ENCODE measurements at regions not wholly inside any gene's neighbourhood (a gene's known extent, or its start where the extent isn't known, plus 50 kb on each side); places are given as distances from the start of the nearest gene placed in this dataset.

DNA sequence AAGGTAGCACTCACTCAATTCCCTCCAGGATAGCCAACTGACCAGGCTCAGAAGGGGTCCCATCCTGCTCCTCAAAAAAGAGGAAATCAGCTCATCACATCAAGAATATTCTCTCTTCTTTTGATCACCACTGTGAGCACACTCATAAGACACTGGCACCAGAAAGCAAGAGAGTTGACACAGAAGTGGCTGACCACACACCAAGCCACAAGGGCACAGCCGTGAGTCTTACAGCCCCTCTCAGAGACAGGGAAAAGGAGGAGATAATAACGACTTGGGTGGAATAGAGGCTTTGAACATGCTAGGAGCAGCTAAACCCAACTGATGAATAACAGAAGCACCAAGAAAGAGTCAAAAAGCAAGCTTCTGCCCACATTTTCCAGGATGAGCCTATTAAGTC lies 249.1 kb upstream of the PREP start:
- Mint-ChIP-seq H3K4me3 (no peak overlapping the region), H3K27ac (no peak overlapping the region), H3K36me3 (ENCODE audit: low read depth) (peaks cover 6% of the 10 kb centered on the region), H3K4me1 (peaks cover 44% of the 10 kb centered on the region), H3K27me3 (peaks cover 25% of the 10 kb centered on the region), H3K9me3 (peaks cover 4% of the 10 kb centered on the region)
- POLR2A ChIA-PET = no interaction called here
- CTCF ChIA-PET = interaction anchor here (1.1 kb wide), 1 partner anchor 571 kb away, joined by 3 read pairs; no protein-coding TSS in a partner anchor
- no peak for DNase-seq

GRCh38 chr6:105650347-105650746 lies 247.5 kb upstream of the PREP start:
- H3K27me3 Mint-ChIP-seq = peaks cover 23% of the 10 kb centered on the region
- no peak for DNase-seq
- H3K4me3 Mint-ChIP-seq = no peak overlapping the region
- H3K36me3 Mint-ChIP-seq (ENCODE audit: low read depth) = peaks cover 6% of the 10 kb centered on the region
- H3K27ac Mint-ChIP-seq = no peak overlapping the region
- H3K4me1 Mint-ChIP-seq = peaks cover 60% of the 10 kb centered on the region
- ChIA-PET POLR2A (interaction anchor here (0.7 kb wide), 1 partner anchor 166 kb away, joined by 3 read pairs; no protein-coding TSS in a partner anchor), CTCF (interaction anchor here (0.7 to 1.2 kb wide), 3 partner anchors 27 to 413 kb away, joined by 3 to 4 read pairs (median 3); no protein-coding TSS in a partner anchor)
- peaks cover 2% of the 10 kb centered on the region for H3K9me3 Mint-ChIP-seq

- ChIA-PET CTCF (interaction anchor here (1.2 to 1.6 kb wide), 2 partner anchors 27 to 607 kb away, joined by 3 to 4 read pairs; no protein-coding TSS in a partner anchor), POLR2A (no interaction called here)
These were observed 246.3 kb upstream of the PREP start for GRCh38 chr6:105649192-105649591.

DNA sequence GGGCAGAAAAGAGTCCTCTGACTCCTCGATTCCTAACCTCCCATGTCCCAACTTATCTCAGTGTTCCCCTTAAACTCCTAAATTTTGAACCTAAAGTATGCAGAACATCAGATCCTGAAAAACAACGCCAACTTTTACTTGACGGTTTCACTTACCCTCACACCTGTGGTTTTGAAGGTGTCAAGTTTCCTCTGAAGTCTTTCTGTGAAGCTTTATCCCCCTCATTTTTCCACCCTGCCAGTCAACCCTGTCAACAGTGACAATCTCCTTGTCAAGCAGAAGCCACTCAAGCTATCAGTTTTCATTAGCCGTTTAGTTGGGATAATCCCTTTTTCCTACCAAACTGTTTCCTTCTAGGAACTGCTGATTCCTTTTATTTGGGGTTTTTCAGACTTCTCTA lies 245.4 kb upstream of the PREP start:
- Mint-ChIP-seq H3K36me3 (ENCODE audit: low read depth) (peaks cover 10% of the 10 kb centered on the region), H3K4me3 (peak overlapping the region; percentile 0), H3K27ac (peak overlapping the region; percentile 47), H3K9me3 (peaks cover 2% of the 10 kb centered on the region), H3K27me3 (peaks cover 19% of the 10 kb centered on the region), H3K4me1 (peaks cover 77% of the 10 kb centered on the region)
- ChIA-PET CTCF (interaction anchor here (0.7 to 1.6 kb wide), 3 partner anchors 20 to 608 kb away, joined by 3 to 4 read pairs (median 3); no protein-coding TSS in a partner anchor), POLR2A (no interaction called here)
- DNase-seq = peak; percentile 12

More at GRCh38 chr6:105649192-105649591, 246.3 kb upstream of the PREP start:
- Mint-ChIP-seq H3K36me3 (ENCODE audit: low read depth) (peaks cover 10% of the 10 kb centered on the region), H3K27me3 (peaks cover 19% of the 10 kb centered on the region), H3K4me3 (no peak overlapping the region), H3K27ac (no peak overlapping the region), H3K4me1 (peaks cover 71% of the 10 kb centered on the region), H3K9me3 (peaks cover 2% of the 10 kb centered on the region)
- no peak for DNase-seq

DNA sequence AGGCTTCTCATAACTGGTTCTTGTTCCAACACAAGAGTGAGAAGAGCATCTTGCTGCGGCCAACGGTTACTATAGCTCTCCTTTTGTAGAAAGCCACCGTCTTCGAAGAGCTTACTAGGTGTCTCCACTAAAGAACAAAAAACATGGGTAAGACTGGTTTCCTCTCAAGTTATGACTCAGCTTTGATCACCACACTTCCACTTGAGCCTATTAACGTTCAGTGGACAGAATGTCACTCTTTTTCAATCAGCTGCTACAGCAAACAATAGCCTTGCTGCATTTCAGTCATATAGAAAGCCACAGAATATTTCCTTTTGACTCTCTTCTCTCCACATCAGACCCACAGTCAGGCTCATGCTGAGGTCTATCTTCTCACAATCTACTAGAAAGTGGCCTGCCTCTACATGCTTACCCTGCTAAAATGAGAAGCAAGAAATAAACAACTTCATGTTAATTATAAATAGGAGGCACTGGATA lies 243.5 kb upstream of the PREP start:
- no peak overlapping the region for H3K4me3 Mint-ChIP-seq
- ChIA-PET CTCF (interaction anchor here (0.5 to 1.0 kb wide), 4 partner anchors 10 to 90 kb away, joined by 3 read pairs; no protein-coding TSS in a partner anchor), POLR2A (no interaction called here)
- peak; percentile 62 for DNase-seq
- peaks cover 80% of the 10 kb centered on the region for H3K4me1 Mint-ChIP-seq
- H3K27me3 Mint-ChIP-seq = peaks cover 8% of the 10 kb centered on the region
- H3K9me3 Mint-ChIP-seq = peaks cover 9% of the 10 kb centered on the region
- peak overlapping the region; percentile 84 for H3K27ac Mint-ChIP-seq
- H3K36me3 Mint-ChIP-seq (ENCODE audit: low read depth) = peaks cover 13% of the 10 kb centered on the region

GRCh38 chr6:105645958-105646357 lies 243.1 kb upstream of the PREP start:
- no peak for DNase-seq
- peaks cover 80% of the 10 kb centered on the region for H3K4me1 Mint-ChIP-seq
- H3K9me3 Mint-ChIP-seq = peaks cover 9% of the 10 kb centered on the region
- H3K27me3 Mint-ChIP-seq = peaks cover 6% of the 10 kb centered on the region
- no peak overlapping the region for H3K4me3 Mint-ChIP-seq
- ChIA-PET POLR2A (no interaction called here), CTCF (interaction anchor here (0.5 to 1.0 kb wide), 4 partner anchors 10 to 90 kb away, joined by 3 read pairs; no protein-coding TSS in a partner anchor)
- peaks cover 13% of the 10 kb centered on the region for H3K36me3 Mint-ChIP-seq (ENCODE audit: low read depth)
- H3K27ac Mint-ChIP-seq = peak overlapping the region; percentile 84

- H3K4me3 Mint-ChIP-seq = no peak overlapping the region
- ChIA-PET POLR2A (no interaction called here), CTCF (no interaction called here)
- H3K4me1 Mint-ChIP-seq = peaks cover 76% of the 10 kb centered on the region
- H3K27me3 Mint-ChIP-seq = peaks cover 9% of the 10 kb centered on the region
- H3K36me3 Mint-ChIP-seq (ENCODE audit: low read depth) = peaks cover 11% of the 10 kb centered on the region
- DNase-seq = no peak
- peak overlapping the region; percentile 84 for H3K27ac Mint-ChIP-seq
- H3K9me3 Mint-ChIP-seq = peaks cover 10% of the 10 kb centered on the region
These were observed 242.3 kb upstream of the PREP start for GRCh38 chr6:105645156-105645555.

GRCh38 chr6:105644691-105645090 lies 241.8 kb upstream of the PREP start:
- POLR2A ChIA-PET = no interaction called here
- CTCF ChIA-PET = interaction anchor here (0.6 to 0.8 kb wide), 2 partner anchors 9 to 11 kb away, joined by 3 to 4 read pairs; no protein-coding TSS in a partner anchor
- Mint-ChIP-seq H3K4me3 (no peak overlapping the region), H3K27me3 (peaks cover 9% of the 10 kb centered on the region), H3K27ac (peak overlapping the region; percentile 15), H3K4me1 (peaks cover 73% of the 10 kb centered on the region), H3K9me3 (peaks cover 11% of the 10 kb centered on the region), H3K36me3 (ENCODE audit: low read depth) (peaks cover 10% of the 10 kb centered on the region)
- DNase-seq = no peak

DNA sequence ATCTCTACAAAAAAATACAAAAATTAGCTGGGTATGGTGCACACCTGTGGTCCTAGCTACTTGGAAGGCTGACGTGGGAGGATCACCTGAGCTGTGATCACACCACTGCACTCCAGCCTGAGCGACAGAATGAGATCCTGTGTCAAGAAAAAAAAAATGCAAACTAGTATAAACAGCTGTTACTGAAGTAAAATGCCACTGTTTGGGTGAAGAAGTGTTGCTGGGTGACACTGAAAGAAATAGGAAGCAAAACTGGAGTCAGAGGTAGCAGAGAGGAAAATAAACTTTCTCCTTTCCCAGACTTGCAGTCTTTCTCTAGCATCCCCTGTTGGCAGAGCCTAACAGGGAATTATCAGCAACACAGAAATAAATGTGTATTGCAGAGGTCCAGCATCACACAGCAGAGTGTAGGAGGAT lies 241.2 kb upstream of the PREP start:
- no peak for DNase-seq
- peaks cover 67% of the 10 kb centered on the region for H3K4me1 Mint-ChIP-seq
- peaks cover 9% of the 10 kb centered on the region for H3K27me3 Mint-ChIP-seq
- peak overlapping the region; percentile 63 for H3K27ac Mint-ChIP-seq
- peaks cover 11% of the 10 kb centered on the region for H3K9me3 Mint-ChIP-seq
- ChIA-PET POLR2A (no interaction called here), CTCF (interaction anchor here (0.6 to 0.9 kb wide), 3 partner anchors 9 to 15 kb away, joined by 3 to 4 read pairs (median 3); no protein-coding TSS in a partner anchor)
- H3K4me3 Mint-ChIP-seq = no peak overlapping the region
- H3K36me3 Mint-ChIP-seq (ENCODE audit: low read depth) = peaks cover 7% of the 10 kb centered on the region

DNA sequence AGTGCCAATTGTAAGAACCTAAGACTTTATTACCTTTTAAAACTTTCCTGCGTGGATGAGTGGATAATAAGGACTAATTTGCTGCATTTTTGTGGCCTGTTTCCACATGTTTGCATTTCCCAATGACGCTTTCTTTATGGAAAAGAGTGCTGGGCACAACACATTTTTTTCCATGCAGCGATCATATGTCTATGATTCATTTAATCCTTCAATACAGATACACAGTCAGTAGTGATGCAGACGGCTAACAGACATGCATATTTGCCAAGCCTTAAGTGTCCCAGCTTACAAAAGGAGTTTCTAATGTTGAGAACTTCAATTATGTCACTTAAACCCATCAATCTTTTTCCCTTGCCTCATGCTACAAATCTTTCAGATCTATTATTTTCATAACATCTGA lies 239.8 kb upstream of the PREP start:
- ChIA-PET POLR2A (no interaction called here), CTCF (interaction anchor here (0.9 to 1.7 kb wide), 4 partner anchors 9 to 105 kb away, joined by 3 to 5 read pairs (median 4); no protein-coding TSS in a partner anchor)
- Mint-ChIP-seq H3K4me1 (peaks cover 54% of the 10 kb centered on the region), H3K9me3 (peaks cover 11% of the 10 kb centered on the region), H3K4me3 (no peak overlapping the region), H3K27me3 (peaks cover 13% of the 10 kb centered on the region), H3K27ac (no peak overlapping the region), H3K36me3 (ENCODE audit: low read depth) (peaks cover 7% of the 10 kb centered on the region)
- no peak for DNase-seq

DNA sequence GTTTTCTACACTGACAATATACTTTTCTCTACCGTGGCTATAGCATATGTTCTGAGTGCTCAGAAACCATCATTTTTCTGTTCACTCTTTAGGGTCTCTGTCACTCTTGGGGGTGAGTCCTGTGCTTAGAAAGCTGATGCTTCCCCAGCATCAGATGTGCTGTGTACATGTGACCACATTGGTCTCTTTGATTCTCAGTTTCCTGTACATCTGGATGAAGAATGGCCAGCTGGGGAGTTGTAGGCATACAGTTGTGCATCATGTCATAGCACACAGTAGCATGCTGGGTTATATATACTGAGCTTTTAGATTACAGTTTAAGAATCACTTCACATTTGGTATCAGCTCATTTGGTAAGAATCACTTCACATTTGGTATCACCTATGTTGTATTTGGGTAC lies 238.6 kb upstream of the PREP start:
- POLR2A ChIA-PET = no interaction called here

GRCh38 chr6:105639124-105639523 lies 236.2 kb upstream of the PREP start:
- Mint-ChIP-seq H3K4me3 (no peak overlapping the region), H3K27me3 (peaks cover 20% of the 10 kb centered on the region), H3K36me3 (ENCODE audit: low read depth) (peaks cover 3% of the 10 kb centered on the region), H3K27ac (no peak overlapping the region), H3K4me1 (peaks cover 22% of the 10 kb centered on the region), H3K9me3 (peaks cover 15% of the 10 kb centered on the region)
- ChIA-PET POLR2A (no interaction called here), CTCF (no interaction called here)
- DNase-seq = no peak

More for the DNA sequence above, 238.6 kb upstream of the PREP start:
- no peak overlapping the region for H3K4me3 Mint-ChIP-seq
- H3K27me3 Mint-ChIP-seq = peaks cover 13% of the 10 kb centered on the region
- DNase-seq = no peak
- CTCF ChIA-PET = interaction anchor here (1.2 to 1.6 kb wide), 2 partner anchors 16 to 259 kb away, joined by 3 to 4 read pairs; no protein-coding TSS in a partner anchor
- H3K4me1 Mint-ChIP-seq = peaks cover 46% of the 10 kb centered on the region
- H3K9me3 Mint-ChIP-seq = peaks cover 11% of the 10 kb centered on the region
- peaks cover 7% of the 10 kb centered on the region for H3K36me3 Mint-ChIP-seq (ENCODE audit: low read depth)
- H3K27ac Mint-ChIP-seq = no peak overlapping the region

DNA sequence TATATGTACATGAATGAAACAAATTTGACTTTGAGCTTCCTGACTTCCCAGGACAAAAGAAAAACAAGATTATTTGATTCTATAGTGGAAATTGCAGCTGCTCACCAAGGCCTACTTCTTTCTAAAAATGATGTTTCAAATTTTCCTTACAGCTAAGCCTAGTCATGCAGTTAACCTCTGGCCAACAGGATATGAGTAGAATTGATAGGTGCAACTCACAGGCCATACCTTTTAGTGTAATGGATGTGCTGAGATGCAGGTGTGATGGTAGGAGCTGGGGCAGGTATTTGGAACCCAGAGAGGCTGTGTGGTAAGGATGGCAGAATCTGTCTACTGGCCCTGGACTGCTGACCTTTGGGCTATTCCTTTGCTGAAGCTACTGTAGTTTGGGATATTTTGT lies 230.9 kb upstream of the PREP start:
- Mint-ChIP-seq H3K9me3 (peaks cover 36% of the 10 kb centered on the region), H3K27ac (no peak overlapping the region), H3K4me3 (no peak overlapping the region), H3K36me3 (ENCODE audit: low read depth) (peaks cover 6% of the 10 kb centered on the region), H3K4me1 (no peaks in the 10 kb centered on the region), H3K27me3 (peaks cover 30% of the 10 kb centered on the region)
- ChIA-PET POLR2A (no interaction called here), CTCF (interaction anchor here (0.6 to 1.3 kb wide), 4 partner anchors 9 to 1363 kb away, joined by 3 to 5 read pairs (median 3); no protein-coding TSS in a partner anchor)
- DNase-seq = no peak
